Neural cell (in vitro differentiated cells): ENCODE measurements at regions not wholly inside any gene's neighbourhood (a gene's known extent, or its start where the extent isn't known, plus 50 kb on each side); places are given as distances from the start of the nearest gene placed in this dataset.

Experiments used
- CTCF ChIP-seq: fragments of 450-650 bp; IDR thresholded peaks from 2 replicates; pipeline ENCODE4 v1.5.1; 2014; ENCODE audit warnings: antibody characterized with exemption, mild to moderate bottlenecking, moderate library complexity; ENCODE audit not compliant: poor library complexity, severe bottlenecking
- EZH2 ChIP-seq: fragments of 200-600, 300-800 bp; shearing (Covaris generic), sonication (generic); IDR thresholded peaks from 2 replicates; pipeline ENCODE4 v1.6.1; 2014; ENCODE audit warnings: antibody characterized with exemption, low read length, borderline replicate concordance, mild to moderate bottlenecking; ENCODE audit not compliant: insufficient read depth, poor library complexity, severe bottlenecking
- RAD21 ChIP-seq: fragments of 450-650 bp; conservative IDR thresholded peaks from 2 replicates; pipeline ENCODE4 v1.6.1; 2014; ENCODE audit warnings: antibody characterized with exemption, mild to moderate bottlenecking, moderate library complexity

DNA sequence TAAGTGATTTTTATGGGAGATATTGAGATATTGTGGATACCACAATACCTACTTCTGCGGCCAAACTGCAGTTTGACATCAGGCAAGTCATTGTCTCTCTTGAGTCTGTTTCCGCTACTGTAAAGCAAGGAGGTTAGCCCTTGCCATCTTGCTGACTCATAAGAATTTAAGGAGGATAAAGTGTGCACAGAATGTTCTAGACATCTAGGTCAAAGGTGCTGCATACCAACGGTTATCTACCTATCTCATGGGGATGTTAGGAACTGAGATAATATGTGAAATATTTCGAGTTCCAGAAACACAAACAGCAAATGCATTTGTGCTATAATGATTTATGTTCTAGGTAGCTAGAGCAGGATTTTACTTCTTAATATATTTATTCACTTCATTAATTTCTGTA is 211.5 kb upstream of the NR3C2 start:
- no peak for TF ChIP-seq CTCF
- no peak for TF ChIP-seq EZH2
- no peak for TF ChIP-seq RAD21
